SK-N-SH (cell line): ENCODE measurements at regions not wholly inside any gene's neighbourhood (a gene's known extent, or its start where the extent isn't known, plus 50 kb on each side); places are given as distances from the start of the nearest gene placed in this dataset.

Experiments used
- CTCF ChIA-PET: fragments of 300-600, 350-600 bp; formaldehyde crosslinking; extraction: SDS; loops from one replicate; lab custom pipeline; 2021; lab: Yijun Ruan, JAX
- POLR2A ChIA-PET: fragments of 350-600 bp; sonication (Branson Sonifier 250); formaldehyde crosslinking; extraction: SDS; loops from one replicate; lab custom pipeline; 2020; ENCODE audit warnings: antibody characterized with exemption, inconsistent platforms; lab: Yijun Ruan, JAX
- DNase-seq: peaks from one replicate; pipeline ENCODE4 v3.0.0; 2012
- H2AFZ ChIP-seq: fragments of 200-600 bp; sonication (generic); 2 replicates; pipeline ENCODE4 v1.8.1; 2016; ENCODE audit warnings: antibody characterized with exemption, mild to moderate bottlenecking, low read depth
- H3F3A ChIP-seq: fragments of 200-600 bp; sonication (generic); replicated peaks from 2 replicates; pipeline ENCODE3; 2016; ENCODE audit warnings: antibody characterized with exemption, mild to moderate bottlenecking; ENCODE audit not compliant: insufficient read depth
- H3K27ac ChIP-seq, 2 experiments: fragments of 200-500 bp in 1 of 2; fragments of 200-600 bp in 1 of 2; sonication (Bioruptor generic) in 1 of 2; sonication (generic), shearing (Covaris generic) in 1 of 2; 2 replicates each; pipeline versions ENCODE4 v1.5.1 to v1.6.1; 2014 to 2016; ENCODE audit warnings: low read depth in 2 of 2, inconsistent platforms in 1 of 2, low read length in 1 of 2, mild to moderate bottlenecking in 1 of 2, mixed read lengths in 1 of 2
- H3K27me3 ChIP-seq: fragments of 200-600 bp; sonication (generic), shearing (Covaris generic); 2 replicates; pipeline ENCODE4 v1.6.1; 2016; ENCODE audit warnings: mixed run types; ENCODE audit not compliant: insufficient read depth
- H3K36me3 ChIP-seq, 2 experiments: fragments of 200-500 bp in 1 of 2; fragments of 200-600 bp in 1 of 2; sonication (Bioruptor generic) in 1 of 2; sonication (generic) in 1 of 2; replicated peaks in 1 of 2; 2 replicates each; pipeline versions ENCODE3 to v1.5.1; 2014 to 2016; ENCODE audit warnings: low read length in 1 of 2, mild to moderate bottlenecking in 1 of 2; ENCODE audit not compliant: insufficient read depth in 2 of 2, control insufficient read depth in 1 of 2
- H3K4me1 ChIP-seq, 2 experiments: fragments of 200-500 bp in 1 of 2; fragments of 200-600 bp in 1 of 2; sonication (Bioruptor generic) in 1 of 2; sonication (generic), shearing (Covaris generic) in 1 of 2; 2 replicates each; pipeline versions ENCODE4 v1.5.1 to v1.6.1; 2014 to 2016; ENCODE audit warnings: low read depth in 1 of 2, low read length in 1 of 2, mixed run types in 1 of 2; ENCODE audit not compliant: insufficient read depth in 2 of 2, control insufficient read depth in 1 of 2
- H3K4me2 ChIP-seq: fragments of 200-600 bp; sonication (generic), shearing (Covaris generic); 2 replicates; pipeline ENCODE4 v1.6.1; 2017; ENCODE audit warnings: mixed run types
- H3K4me3 ChIP-seq, 2 experiments: fragments of 200-500 bp in 1 of 2; fragments of 200-600 bp in 1 of 2; sonication (Bioruptor generic) in 1 of 2; sonication (generic), shearing (Covaris generic) in 1 of 2; 2 replicates each; pipeline versions ENCODE4 v1.5.1 to v1.8.1; 2014 to 2016; ENCODE audit warnings: low read depth in 2 of 2, inconsistent platforms in 1 of 2, low read length in 1 of 2, mild to moderate bottlenecking in 1 of 2, mixed read lengths in 1 of 2, moderate library complexity in 1 of 2
- H3K79me2 ChIP-seq: fragments of 200-600 bp; sonication (generic); 2 replicates; pipeline ENCODE4 v1.8.1; 2017; ENCODE audit warnings: mild to moderate bottlenecking; ENCODE audit not compliant: insufficient read depth
- H3K9ac ChIP-seq: fragments of 200-600 bp; sonication (generic); 2 replicates; pipeline ENCODE4 v1.6.1; 2017; ENCODE audit warnings: mixed run types
- H3K9me2 ChIP-seq: fragments of 200-600 bp; sonication (generic); 2 replicates; pipeline ENCODE4 v1.6.1; 2017; ENCODE audit warnings: mixed run types
- H3K9me3 ChIP-seq: fragments of 200-600 bp; sonication (generic); 2 replicates; pipeline ENCODE4 v1.6.1; 2017; ENCODE audit warnings: mixed run types, mild to moderate bottlenecking, moderate library complexity
- H4K20me1 ChIP-seq: fragments of 200-600 bp; sonication (generic); 2 replicates; pipeline ENCODE4 v1.6.1; 2017; ENCODE audit warnings: mild to moderate bottlenecking, mixed run types; ENCODE audit not compliant: insufficient read depth
- ELF1 ChIP-seq: IDR thresholded peaks from 2 replicates; pipeline ENCODE4 v1.4.0; 2012
- EP300 ChIP-seq, 2 experiments: IDR thresholded peaks; 2 replicates each; pipeline versions ENCODE4 v1.4.0 to v1.6.1; 2012; ENCODE audit warnings: borderline replicate concordance in 1 of 2, low read depth in 1 of 2, low read length in 1 of 2
- FOXJ3 ChIP-seq: sonication (generic); formaldehyde crosslinking; IDR thresholded peaks from 2 replicates; pipeline ENCODE4 v1.5.1; 2020; ENCODE audit warnings: mild to moderate bottlenecking, missing genetic modification reagents
- FOXM1 ChIP-seq: IDR thresholded peaks from 2 replicates; pipeline ENCODE4 v1.4.0; 2012; ENCODE audit warnings: low read depth, mild to moderate bottlenecking
- NRF1 ChIP-seq: IDR thresholded peaks from 2 replicates; pipeline ENCODE4 v1.6.1; 2012; ENCODE audit warnings: low read depth, mild to moderate bottlenecking, low read length
- TCF12 ChIP-seq: IDR thresholded peaks from 2 replicates; pipeline ENCODE4 v1.4.0; 2012
- WGBS: methylation state at CpG from one replicate; pipeline ENCODE4 v1.1.6; 2017; ENCODE audit warnings: low lambda C conversion rate; 5-methylcytosine and 5-hydroxymethylcytosine counted together
- TF ChIP-seq, protein P1 (sequence below): IDR thresholded peaks from 2 replicates; pipeline ENCODE4 v1.6.1; 2012; ENCODE audit warnings: mild to moderate bottlenecking, low read depth, low read length, moderate library complexity
- TF ChIP-seq, protein P2 (sequence below): IDR thresholded peaks from 2 replicates; pipeline ENCODE4 v1.4.0; 2012; ENCODE audit warnings: low read depth
- TF ChIP-seq, protein P3 (sequence below): IDR thresholded peaks from 2 replicates; pipeline ENCODE4; 2012
- TF ChIP-seq, protein P4 (sequence below): IDR thresholded peaks from 2 replicates; pipeline ENCODE4 v1.4.0; 2012; ENCODE audit warnings: low read depth, borderline replicate concordance

DNA sequence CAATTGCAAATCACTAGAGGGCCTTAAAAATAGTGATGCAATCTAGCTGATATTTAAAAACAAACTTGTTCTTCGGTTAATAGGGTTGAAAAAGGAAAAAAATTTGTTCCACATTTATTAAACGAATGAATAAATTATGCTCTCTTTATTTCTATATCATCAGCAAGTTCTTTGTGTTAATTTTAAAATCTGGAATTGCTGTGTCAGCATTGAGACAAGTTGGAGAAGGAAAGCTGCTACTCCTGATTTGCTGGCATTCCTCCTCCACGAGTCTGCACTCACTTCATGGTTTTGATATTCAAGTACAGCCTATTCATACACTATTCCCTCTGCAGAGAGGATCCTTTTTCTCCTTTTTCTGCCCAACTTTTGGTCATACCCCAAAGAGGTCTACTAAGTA is 117.6 kb downstream of the MRPL39 start (continued):
- TF ChIP-seq, protein P1, sequence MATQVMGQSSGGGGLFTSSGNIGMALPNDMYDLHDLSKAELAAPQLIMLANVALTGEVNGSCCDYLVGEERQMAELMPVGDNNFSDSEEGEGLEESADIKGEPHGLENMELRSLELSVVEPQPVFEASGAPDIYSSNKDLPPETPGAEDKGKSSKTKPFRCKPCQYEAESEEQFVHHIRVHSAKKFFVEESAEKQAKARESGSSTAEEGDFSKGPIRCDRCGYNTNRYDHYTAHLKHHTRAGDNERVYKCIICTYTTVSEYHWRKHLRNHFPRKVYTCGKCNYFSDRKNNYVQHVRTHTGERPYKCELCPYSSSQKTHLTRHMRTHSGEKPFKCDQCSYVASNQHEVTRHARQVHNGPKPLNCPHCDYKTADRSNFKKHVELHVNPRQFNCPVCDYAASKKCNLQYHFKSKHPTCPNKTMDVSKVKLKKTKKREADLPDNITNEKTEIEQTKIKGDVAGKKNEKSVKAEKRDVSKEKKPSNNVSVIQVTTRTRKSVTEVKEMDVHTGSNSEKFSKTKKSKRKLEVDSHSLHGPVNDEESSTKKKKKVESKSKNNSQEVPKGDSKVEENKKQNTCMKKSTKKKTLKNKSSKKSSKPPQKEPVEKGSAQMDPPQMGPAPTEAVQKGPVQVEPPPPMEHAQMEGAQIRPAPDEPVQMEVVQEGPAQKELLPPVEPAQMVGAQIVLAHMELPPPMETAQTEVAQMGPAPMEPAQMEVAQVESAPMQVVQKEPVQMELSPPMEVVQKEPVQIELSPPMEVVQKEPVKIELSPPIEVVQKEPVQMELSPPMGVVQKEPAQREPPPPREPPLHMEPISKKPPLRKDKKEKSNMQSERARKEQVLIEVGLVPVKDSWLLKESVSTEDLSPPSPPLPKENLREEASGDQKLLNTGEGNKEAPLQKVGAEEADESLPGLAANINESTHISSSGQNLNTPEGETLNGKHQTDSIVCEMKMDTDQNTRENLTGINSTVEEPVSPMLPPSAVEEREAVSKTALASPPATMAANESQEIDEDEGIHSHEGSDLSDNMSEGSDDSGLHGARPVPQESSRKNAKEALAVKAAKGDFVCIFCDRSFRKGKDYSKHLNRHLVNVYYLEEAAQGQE: no peak

DNA sequence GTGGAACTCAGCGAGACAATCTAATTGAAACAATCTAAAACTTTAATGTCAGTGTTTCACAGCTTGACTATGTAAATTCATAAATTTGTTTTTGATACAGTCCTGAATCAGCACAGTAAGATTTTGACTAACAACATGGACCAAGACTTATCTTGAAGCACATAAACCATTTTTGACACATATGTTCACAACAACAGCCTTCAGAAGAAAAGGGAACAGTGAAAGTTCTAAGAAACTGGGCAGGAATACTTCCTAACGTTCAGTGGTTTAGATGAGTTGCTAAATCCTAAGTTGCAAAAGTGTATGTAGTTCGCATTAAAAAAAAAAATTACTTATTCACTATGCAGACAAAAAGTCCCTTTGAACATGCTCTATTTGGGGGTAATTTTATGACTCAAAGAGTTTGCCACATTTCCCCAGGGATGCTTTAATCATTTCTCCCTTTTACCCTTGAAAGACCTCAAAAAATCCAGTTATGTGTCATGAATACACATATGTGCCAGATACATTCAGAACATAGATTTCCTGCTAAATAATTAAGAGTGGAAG is 120.2 kb downstream of the MRPL39 start:
- no peak for DNase-seq
- Histone ChIP-seq H3K4me2 (no peak overlapping the region), H4K20me1 (no peaks in the 10 kb centered on the region), H3K9me2 (no peaks in the 10 kb centered on the region), H3K36me3 (no peaks in the 10 kb centered on the region), H3K27me3 (no peaks in the 10 kb centered on the region), H3K9ac (no peak overlapping the region), H3K27ac (no peak overlapping the region), H3F3A (no peaks in the 10 kb centered on the region), H3K4me1 (peaks cover 0 to 3% of the 10 kb centered on the region in 2 experiments; a peak in 1 of 4 replicates), H2AFZ (no peak overlapping the region), H3K9me3 (peaks cover 11% of the 10 kb centered on the region; the same call in 1 of the 2 replicates), H3K79me2 (no peaks in the 10 kb centered on the region), H3K4me3 (no peak overlapping the region)
- ChIA-PET CTCF (no interaction called here), POLR2A (no interaction called here)
- 66% methylated on average over 3 of the region's 3 CpGs for WGBS
- TF ChIP-seq, protein P2, sequence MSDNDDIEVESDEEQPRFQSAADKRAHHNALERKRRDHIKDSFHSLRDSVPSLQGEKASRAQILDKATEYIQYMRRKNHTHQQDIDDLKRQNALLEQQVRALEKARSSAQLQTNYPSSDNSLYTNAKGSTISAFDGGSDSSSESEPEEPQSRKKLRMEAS: no peak
- TF ChIP-seq, protein P3, sequence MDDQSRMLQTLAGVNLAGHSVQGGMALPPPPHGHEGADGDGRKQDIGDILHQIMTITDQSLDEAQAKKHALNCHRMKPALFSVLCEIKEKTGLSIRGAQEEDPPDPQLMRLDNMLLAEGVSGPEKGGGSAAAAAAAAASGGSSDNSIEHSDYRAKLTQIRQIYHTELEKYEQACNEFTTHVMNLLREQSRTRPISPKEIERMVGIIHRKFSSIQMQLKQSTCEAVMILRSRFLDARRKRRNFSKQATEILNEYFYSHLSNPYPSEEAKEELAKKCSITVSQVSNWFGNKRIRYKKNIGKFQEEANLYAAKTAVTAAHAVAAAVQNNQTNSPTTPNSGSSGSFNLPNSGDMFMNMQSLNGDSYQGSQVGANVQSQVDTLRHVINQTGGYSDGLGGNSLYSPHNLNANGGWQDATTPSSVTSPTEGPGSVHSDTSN: no peak
- TF ChIP-seq FOXM1: no peak
- no peak for TF ChIP-seq TCF12
- TF ChIP-seq, protein P4, sequence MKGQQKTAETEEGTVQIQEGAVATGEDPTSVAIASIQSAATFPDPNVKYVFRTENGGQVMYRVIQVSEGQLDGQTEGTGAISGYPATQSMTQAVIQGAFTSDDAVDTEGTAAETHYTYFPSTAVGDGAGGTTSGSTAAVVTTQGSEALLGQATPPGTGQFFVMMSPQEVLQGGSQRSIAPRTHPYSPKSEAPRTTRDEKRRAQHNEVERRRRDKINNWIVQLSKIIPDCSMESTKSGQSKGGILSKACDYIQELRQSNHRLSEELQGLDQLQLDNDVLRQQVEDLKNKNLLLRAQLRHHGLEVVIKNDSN: no peak
- no peak for TF ChIP-seq FOXJ3 (CRISPR knock-in tag)
- TF ChIP-seq EP300 (IDR thresholded peaks at IDR 0.05; ENCODE audit: borderline replicate concordance in 1 of 2, low read depth in 1 of 2, low read length in 1 of 2): no peak
- no peak for TF ChIP-seq ELF1
- TF ChIP-seq NRF1: no peak
